Neural progenitor cell (in vitro differentiated cells): ENCODE measurements at regions not wholly inside any gene's neighbourhood (a gene's known extent, or its start where the extent isn't known, plus 50 kb on each side); places are given as distances from the start of the nearest gene placed in this dataset.

ENCODE experiments used
- CTCF ChIP-seq: fragments of 200-600 bp; sonication (generic); IDR thresholded peaks from 2 replicates; pipeline ENCODE4 v1.5.1; 2017; ENCODE audit warnings: antibody characterized with exemption, mild to moderate bottlenecking
- EZH2 ChIP-seq: fragments of 200-600 bp; sonication (generic); IDR thresholded peaks from 2 replicates; pipeline ENCODE4 v1.6.1; 2017; ENCODE audit warnings: antibody characterized with exemption, mild to moderate bottlenecking, moderate library complexity
- EZH2phosphoT487 ChIP-seq: fragments of 200-600 bp; sonication (generic); IDR thresholded peaks from 2 replicates; pipeline ENCODE4 v1.6.1; 2017; ENCODE audit warnings: antibody characterized with exemption

- TF ChIP-seq CTCF (no peak), EZH2phosphoT487 (no peak), EZH2 (no peak)
Measured at GRCh38 chr9:89666950-89667349, 62.1 kb downstream of the GADD45G start.
